H9 (cell line): ENCODE measurements at regions not wholly inside any gene's neighbourhood (a gene's known extent, or its start where the extent isn't known, plus 50 kb on each side); places are given as distances from the start of the nearest gene placed in this dataset.

ENCODE experiments used
- DNase-seq: peaks from one replicate; pipeline ENCODE4 v3.0.0-alpha.2; 2017
- H2AFZ ChIP-seq: one replicate; pipeline ENCODE4 v1.6.1; 2013; ENCODE audit warnings: mild to moderate bottlenecking, low read length, control low read depth, moderate library complexity
- H2AK5ac ChIP-seq: 2 replicates; pipeline ENCODE4 v1.6.1; 2013; ENCODE audit warnings: low read length, control low read depth, mixed read lengths; ENCODE audit not compliant: insufficient read length
- H2BK120ac ChIP-seq: one replicate; pipeline ENCODE4 v1.6.1; 2013; ENCODE audit warnings: low read depth, mild to moderate bottlenecking, low read length, control low read depth, inconsistent platforms; ENCODE audit not compliant: poor library complexity, severe bottlenecking
- H2BK12ac ChIP-seq: 2 replicates; pipeline ENCODE4 v1.6.1; 2013; ENCODE audit warnings: low read length, control low read depth, mixed read lengths, low read depth; ENCODE audit not compliant: insufficient read length
- H2BK15ac ChIP-seq: 2 replicates; pipeline ENCODE4 v1.6.1; 2013; ENCODE audit warnings: low read depth, low read length, control low read depth
- H2BK20ac ChIP-seq: one replicate; pipeline ENCODE4 v1.6.1; 2013; ENCODE audit warnings: low read depth, mild to moderate bottlenecking, low read length, control low read depth, inconsistent platforms; ENCODE audit not compliant: poor library complexity, severe bottlenecking
- H2BK5ac ChIP-seq: 2 replicates; pipeline ENCODE4 v1.6.1; 2013; ENCODE audit warnings: low read length, control low read depth, mixed read lengths; ENCODE audit not compliant: insufficient read length
- H3K14ac ChIP-seq: 2 replicates; pipeline ENCODE4 v1.6.1; 2013; ENCODE audit warnings: low read length, control low read depth; ENCODE audit not compliant: insufficient read depth
- H3K18ac ChIP-seq: 2 replicates; pipeline ENCODE4 v1.6.1; 2013; ENCODE audit warnings: low read depth, mild to moderate bottlenecking, mixed read lengths, low read length, control low read depth; ENCODE audit not compliant: insufficient read length
- H3K23ac ChIP-seq: 2 replicates; pipeline ENCODE4 v1.6.1; 2013; ENCODE audit warnings: low read length, control low read depth, mixed read lengths, low read depth; ENCODE audit not compliant: insufficient read length
- H3K23me2 ChIP-seq: 2 replicates; pipeline ENCODE4 v1.6.1; 2013; ENCODE audit warnings: low read depth, mild to moderate bottlenecking, mixed read lengths, low read length, control low read depth; ENCODE audit not compliant: insufficient read length, poor library complexity, severe bottlenecking
- H3K27ac ChIP-seq: 2 replicates; pipeline ENCODE4 v1.5.1; 2013; ENCODE audit warnings: low read length, control low read depth, mixed read lengths, low read depth; ENCODE audit not compliant: insufficient read length
- H3K27me3 ChIP-seq: 2 replicates; pipeline ENCODE4 v1.6.1; 2013; ENCODE audit warnings: low read length, control low read depth, inconsistent platforms; ENCODE audit not compliant: insufficient read depth
- H3K4ac ChIP-seq: 2 replicates; pipeline ENCODE4 v1.6.1; 2013; ENCODE audit warnings: low read depth, mild to moderate bottlenecking, control low read depth, inconsistent platforms, low read length, moderate library complexity
- H3K4me1 ChIP-seq: 2 replicates; pipeline ENCODE4 v1.6.1; 2013; ENCODE audit warnings: low read length, control low read depth, inconsistent platforms; ENCODE audit not compliant: insufficient read depth
- H3K4me2 ChIP-seq: 2 replicates; pipeline ENCODE4 v1.6.1; 2013; ENCODE audit warnings: low read length, control low read depth, mixed read lengths; ENCODE audit not compliant: insufficient read length, insufficient read depth
- H3K56ac ChIP-seq: 2 replicates; pipeline ENCODE4 v1.6.1; 2013; ENCODE audit warnings: low read depth, mild to moderate bottlenecking, mixed read lengths, low read length, control low read depth; ENCODE audit not compliant: insufficient read length
- H3K79me1 ChIP-seq: 2 replicates; pipeline ENCODE4 v1.6.1; 2013; ENCODE audit warnings: low read depth, mild to moderate bottlenecking, moderate library complexity, low read length, control low read depth, inconsistent platforms; ENCODE audit not compliant: insufficient read depth, poor library complexity, severe bottlenecking
- H3K79me2 ChIP-seq: 2 replicates; pipeline ENCODE4 v1.6.1; 2013; ENCODE audit warnings: low read length, control low read depth, inconsistent platforms; ENCODE audit not compliant: insufficient read depth
- H3K9ac ChIP-seq: 2 replicates; pipeline ENCODE4 v1.6.1; 2013; ENCODE audit warnings: low read length, control low read depth, mixed read lengths; ENCODE audit not compliant: insufficient read length; ENCODE audit errors: extremely low read depth
- H3K9me3 ChIP-seq: one replicate; pipeline ENCODE4 v1.6.1; 2013; ENCODE audit warnings: low read depth, low read length, inconsistent platforms; ENCODE audit not compliant: control insufficient read depth
- H3T11ph ChIP-seq: one replicate; pipeline ENCODE4 v1.6.1; 2013; ENCODE audit warnings: mild to moderate bottlenecking, low read length, control low read depth, inconsistent platforms
- H4K20me1 ChIP-seq: one replicate; pipeline ENCODE4 v1.6.1; 2013; ENCODE audit not compliant: control insufficient read depth, insufficient read length, insufficient read depth
- H4K5ac ChIP-seq: 2 replicates; pipeline ENCODE4 v1.6.1; 2013; ENCODE audit warnings: low read depth, mild to moderate bottlenecking, mixed read lengths, low read length, control low read depth; ENCODE audit not compliant: insufficient read length
- H4K8ac ChIP-seq: replicated peaks from 2 replicates; pipeline ENCODE4 v1.6.1; 2013; ENCODE audit warnings: low read length, control low read depth, mixed read lengths, low read depth; ENCODE audit not compliant: insufficient read length
- H4K91ac ChIP-seq: 2 replicates; pipeline ENCODE4 v1.6.1; 2013; ENCODE audit warnings: low read depth, mild to moderate bottlenecking, moderate library complexity, mixed read lengths, low read length, control low read depth; ENCODE audit not compliant: insufficient read length
- H3K27ac Mint-ChIP-seq, 3 experiments: 2 replicates in 2 of 3; 3 replicates in 1 of 3; pipeline ENCODE4 v1.8.0; 2020 to 2021; ENCODE audit warnings: mixed read lengths in 3 of 3, mild to moderate bottlenecking in 1 of 3, moderate library complexity in 1 of 3
- H3K27me3 Mint-ChIP-seq: 2 replicates; pipeline ENCODE4 v1.8.0; 2021; ENCODE audit warnings: low read depth, mild to moderate bottlenecking, moderate library complexity, mixed read lengths
- H3K36me3 Mint-ChIP-seq, 3 experiments: 2 replicates in 2 of 3; 3 replicates in 1 of 3; pipeline ENCODE4 v1.8.0; 2020 to 2021; ENCODE audit warnings: low read depth in 3 of 3, mixed read lengths in 3 of 3; ENCODE audit not compliant: insufficient read depth in 1 of 3
- H3K4me1 Mint-ChIP-seq, 2 experiments: 2 replicates each; pipeline ENCODE4 v1.8.0; 2020; ENCODE audit warnings: mixed read lengths in 2 of 2
- H3K4me3 Mint-ChIP-seq, 2 experiments: 2 replicates in 1 of 2; 3 replicates in 1 of 2; pipeline ENCODE4 v1.8.0; 2020 to 2021; ENCODE audit warnings: mild to moderate bottlenecking in 2 of 2, mixed read lengths in 2 of 2, moderate library complexity in 1 of 2
- H3K9me3 Mint-ChIP-seq, 2 experiments: 2 replicates in 1 of 2; 3 replicates in 1 of 2; pipeline ENCODE4 v1.8.0; 2020; ENCODE audit warnings: mild to moderate bottlenecking in 2 of 2, mixed read lengths in 2 of 2, moderate library complexity in 1 of 2
- WGBS: extraction: QIAGEN DNeasy Blood & Tissue Kit; methylation state at CpG from one replicate; pipeline ENCODE4 v1.1.7; 2013; ENCODE audit warnings: missing lambda C conversion rate, low lambda C conversion rate, mixed read lengths; ENCODE audit not compliant: insufficient read length; ENCODE audit errors: extremely low coverage; 5-methylcytosine and 5-hydroxymethylcytosine counted together
- TF ChIP-seq, protein P1 (sequence below): fragments of 200-600 bp; sonication (generic); conservative IDR thresholded peaks from 3 replicates; pipeline ENCODE4 v1.8.0; 2021; ENCODE audit warnings: antibody characterized with exemption, mild to moderate bottlenecking

- peaks cover 8 to 10% of the 10 kb centered on the region in 2 experiments; a peak in 3 of 5 replicates for H3K9me3 Mint-ChIP-seq
- no CpG with 5 or more reads among the region's 8 CpGs for WGBS
- DNase-seq, result no peak
These were observed 851.6 kb upstream of the SALL3 start for GRCh38 chr18:78128004-78128403.

More at GRCh38 chr18:78128004-78128403, 851.6 kb upstream of the SALL3 start:
- Histone ChIP-seq H3T11ph (no peak overlapping the region), H2AFZ (no peak overlapping the region), H3K23me2 (no peaks in the 10 kb centered on the region), H4K5ac (no peak overlapping the region), H2BK12ac (no peak overlapping the region), H3K56ac (no peak overlapping the region), H3K18ac (no peak overlapping the region), H3K4ac (no peak overlapping the region), H3K4me1 (no peaks in the 10 kb centered on the region), H3K9ac (no peak overlapping the region), H2BK15ac (no peak overlapping the region), H3K23ac (no peak overlapping the region), H4K91ac (no peak overlapping the region), H3K4me2 (no peak overlapping the region), H4K8ac (no peak overlapping the region), H3K27ac (no peak overlapping the region), H3K9me3 (no peaks in the 10 kb centered on the region), H2AK5ac (no peak overlapping the region), H3K79me2 (no peaks in the 10 kb centered on the region), H2BK20ac (no peak overlapping the region), H4K20me1 (no peaks in the 10 kb centered on the region), H3K14ac (no peak overlapping the region), H2BK5ac (no peak overlapping the region), H3K79me1 (no peaks in the 10 kb centered on the region), H3K27me3 (no peaks in the 10 kb centered on the region), H2BK120ac (no peak overlapping the region)
- Mint-ChIP-seq H3K4me3 (no peak overlapping the region), H3K27me3 (no peaks in the 10 kb centered on the region; the same call in 1 of the 2 replicates), H3K4me1 (peaks cover 3 to 9% of the 10 kb centered on the region in 2 experiments), H3K27ac (no peak overlapping the region), H3K36me3 (peaks cover 2 to 6% (median 4%) of the 10 kb centered on the region in 3 experiments; a peak in 2 of 7 replicates)
- TF ChIP-seq, protein P1, sequence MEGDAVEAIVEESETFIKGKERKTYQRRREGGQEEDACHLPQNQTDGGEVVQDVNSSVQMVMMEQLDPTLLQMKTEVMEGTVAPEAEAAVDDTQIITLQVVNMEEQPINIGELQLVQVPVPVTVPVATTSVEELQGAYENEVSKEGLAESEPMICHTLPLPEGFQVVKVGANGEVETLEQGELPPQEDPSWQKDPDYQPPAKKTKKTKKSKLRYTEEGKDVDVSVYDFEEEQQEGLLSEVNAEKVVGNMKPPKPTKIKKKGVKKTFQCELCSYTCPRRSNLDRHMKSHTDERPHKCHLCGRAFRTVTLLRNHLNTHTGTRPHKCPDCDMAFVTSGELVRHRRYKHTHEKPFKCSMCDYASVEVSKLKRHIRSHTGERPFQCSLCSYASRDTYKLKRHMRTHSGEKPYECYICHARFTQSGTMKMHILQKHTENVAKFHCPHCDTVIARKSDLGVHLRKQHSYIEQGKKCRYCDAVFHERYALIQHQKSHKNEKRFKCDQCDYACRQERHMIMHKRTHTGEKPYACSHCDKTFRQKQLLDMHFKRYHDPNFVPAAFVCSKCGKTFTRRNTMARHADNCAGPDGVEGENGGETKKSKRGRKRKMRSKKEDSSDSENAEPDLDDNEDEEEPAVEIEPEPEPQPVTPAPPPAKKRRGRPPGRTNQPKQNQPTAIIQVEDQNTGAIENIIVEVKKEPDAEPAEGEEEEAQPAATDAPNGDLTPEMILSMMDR, result no peak
